ENCODE measurements at regions not wholly inside any gene's neighbourhood (a gene's known extent, or its start where the extent isn't known, plus 50 kb on each side); places are given as distances from the start of the nearest gene placed in this dataset.

DNA sequence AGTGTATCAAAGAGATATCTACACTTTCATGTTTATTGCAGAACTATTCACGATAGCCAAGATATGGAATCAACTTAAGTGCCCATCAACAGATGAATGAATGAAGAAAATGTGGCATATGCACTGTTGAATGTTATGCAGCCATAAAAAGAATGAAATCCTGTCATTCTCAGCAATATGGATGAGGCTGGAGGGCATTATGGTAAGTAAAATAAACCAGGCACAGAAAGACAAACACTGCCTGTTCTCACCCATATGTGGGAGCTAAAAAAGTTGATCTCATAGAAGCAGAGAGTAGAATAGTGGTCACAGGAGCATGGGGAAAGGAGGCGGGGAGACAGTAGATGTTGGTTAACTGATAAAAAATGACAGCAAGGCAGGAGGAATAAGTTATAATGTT, 561.8 kb downstream of the TOX3 start:
- no peak overlapping the region for H3K4me3 Mint-ChIP-seq
- no peaks in the 10 kb centered on the region for H3K4me1 Mint-ChIP-seq
- H3K36me3 ChIP-seq (ENCODE audit: control insufficient read depth, insufficient read depth, low read length), result no peaks in the 10 kb centered on the region

DNA sequence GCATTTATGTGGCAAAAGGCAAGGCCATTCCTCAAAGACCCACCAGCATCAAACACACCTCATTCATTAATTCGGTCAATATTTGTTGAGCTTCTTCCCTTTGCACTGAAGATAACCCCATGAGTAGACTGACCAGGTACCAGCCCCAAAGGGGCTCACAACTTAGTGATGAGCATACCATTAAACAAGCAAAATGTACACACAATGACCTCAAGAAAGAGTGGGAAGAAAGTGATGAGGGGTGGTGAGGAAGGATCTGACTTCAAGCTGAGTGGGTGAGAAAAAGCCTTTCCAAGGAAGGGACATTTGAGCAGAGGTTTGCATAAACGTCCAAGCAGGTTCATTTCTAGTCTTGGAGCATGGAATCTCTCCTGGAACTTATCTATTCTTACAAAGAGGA, 562.5 kb downstream of the TOX3 start:
- ATAC-seq (no peak), DNase-seq (no peak)
- Mint-ChIP-seq H3K36me3 (no peaks in the 10 kb centered on the region), H3K4me1 (no peaks in the 10 kb centered on the region), H3K27me3 (ENCODE audit: low read depth in 2 of 2) (no peaks in the 10 kb centered on the region), H3K9me3 (peaks cover 0 to 2% of the 10 kb centered on the region in 2 donors), H3K4me3 (no peak overlapping the region), H3K27ac (no peak overlapping the region)
- TF ChIP-seq, protein P1, sequence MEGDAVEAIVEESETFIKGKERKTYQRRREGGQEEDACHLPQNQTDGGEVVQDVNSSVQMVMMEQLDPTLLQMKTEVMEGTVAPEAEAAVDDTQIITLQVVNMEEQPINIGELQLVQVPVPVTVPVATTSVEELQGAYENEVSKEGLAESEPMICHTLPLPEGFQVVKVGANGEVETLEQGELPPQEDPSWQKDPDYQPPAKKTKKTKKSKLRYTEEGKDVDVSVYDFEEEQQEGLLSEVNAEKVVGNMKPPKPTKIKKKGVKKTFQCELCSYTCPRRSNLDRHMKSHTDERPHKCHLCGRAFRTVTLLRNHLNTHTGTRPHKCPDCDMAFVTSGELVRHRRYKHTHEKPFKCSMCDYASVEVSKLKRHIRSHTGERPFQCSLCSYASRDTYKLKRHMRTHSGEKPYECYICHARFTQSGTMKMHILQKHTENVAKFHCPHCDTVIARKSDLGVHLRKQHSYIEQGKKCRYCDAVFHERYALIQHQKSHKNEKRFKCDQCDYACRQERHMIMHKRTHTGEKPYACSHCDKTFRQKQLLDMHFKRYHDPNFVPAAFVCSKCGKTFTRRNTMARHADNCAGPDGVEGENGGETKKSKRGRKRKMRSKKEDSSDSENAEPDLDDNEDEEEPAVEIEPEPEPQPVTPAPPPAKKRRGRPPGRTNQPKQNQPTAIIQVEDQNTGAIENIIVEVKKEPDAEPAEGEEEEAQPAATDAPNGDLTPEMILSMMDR (IDR thresholded peaks at IDR 0.05), result no peak
- H3K27ac ChIP-seq (ENCODE audit: low read length), result no peak overlapping the region
- WGBS (ENCODE audit: insufficient coverage), result 79% methylated on average over 1 of the region's 2 CpGs
- H3K27me3 ChIP-seq (ENCODE audit: control insufficient read depth, insufficient read depth, low read length), result no peaks in the 10 kb centered on the region
- intact Hi-C loops (cut with micrococcal nuclease), result no loop called here
- H3K4me1 ChIP-seq (ENCODE audit: control insufficient read depth, insufficient read depth, low read length), result no peaks in the 10 kb centered on the region
- no peak overlapping the region for H3K4me3 ChIP-seq (ENCODE audit: low read length)
- no peaks in the 10 kb centered on the region for H3K36me3 ChIP-seq (ENCODE audit: control insufficient read depth, insufficient read depth, low read length)
- H3K9me3 ChIP-seq (ENCODE audit: control insufficient read depth, insufficient read depth, low read length), result no peaks in the 10 kb centered on the region

More for the DNA sequence above, 561.8 kb downstream of the TOX3 start:
- ATAC-seq (no peak), DNase-seq (no peak)
- no peaks in the 10 kb centered on the region for H3K36me3 Mint-ChIP-seq
- no peaks in the 10 kb centered on the region for H3K9me3 Mint-ChIP-seq
- Histone ChIP-seq H3K4me1 (ENCODE audit: control insufficient read depth, insufficient read depth, low read length) (no peaks in the 10 kb centered on the region), H3K27ac (ENCODE audit: low read length) (no peak overlapping the region), H3K9me3 (ENCODE audit: control insufficient read depth, insufficient read depth, low read length) (no peaks in the 10 kb centered on the region), H3K27me3 (ENCODE audit: control insufficient read depth, insufficient read depth, low read length) (no peaks in the 10 kb centered on the region), H3K4me3 (ENCODE audit: low read length) (no peak overlapping the region)
- intact Hi-C loops (cut with micrococcal nuclease), result no loop called here
- H3K27me3 Mint-ChIP-seq (ENCODE audit: low read depth in 2 of 2), result no peaks in the 10 kb centered on the region
- no peak overlapping the region for H3K27ac Mint-ChIP-seq
- 91% methylated on average over 2 of the region's 2 CpGs for WGBS (ENCODE audit: insufficient coverage)
- TF ChIP-seq, protein P1 (IDR thresholded peaks at IDR 0.05), result no peak

DNA sequence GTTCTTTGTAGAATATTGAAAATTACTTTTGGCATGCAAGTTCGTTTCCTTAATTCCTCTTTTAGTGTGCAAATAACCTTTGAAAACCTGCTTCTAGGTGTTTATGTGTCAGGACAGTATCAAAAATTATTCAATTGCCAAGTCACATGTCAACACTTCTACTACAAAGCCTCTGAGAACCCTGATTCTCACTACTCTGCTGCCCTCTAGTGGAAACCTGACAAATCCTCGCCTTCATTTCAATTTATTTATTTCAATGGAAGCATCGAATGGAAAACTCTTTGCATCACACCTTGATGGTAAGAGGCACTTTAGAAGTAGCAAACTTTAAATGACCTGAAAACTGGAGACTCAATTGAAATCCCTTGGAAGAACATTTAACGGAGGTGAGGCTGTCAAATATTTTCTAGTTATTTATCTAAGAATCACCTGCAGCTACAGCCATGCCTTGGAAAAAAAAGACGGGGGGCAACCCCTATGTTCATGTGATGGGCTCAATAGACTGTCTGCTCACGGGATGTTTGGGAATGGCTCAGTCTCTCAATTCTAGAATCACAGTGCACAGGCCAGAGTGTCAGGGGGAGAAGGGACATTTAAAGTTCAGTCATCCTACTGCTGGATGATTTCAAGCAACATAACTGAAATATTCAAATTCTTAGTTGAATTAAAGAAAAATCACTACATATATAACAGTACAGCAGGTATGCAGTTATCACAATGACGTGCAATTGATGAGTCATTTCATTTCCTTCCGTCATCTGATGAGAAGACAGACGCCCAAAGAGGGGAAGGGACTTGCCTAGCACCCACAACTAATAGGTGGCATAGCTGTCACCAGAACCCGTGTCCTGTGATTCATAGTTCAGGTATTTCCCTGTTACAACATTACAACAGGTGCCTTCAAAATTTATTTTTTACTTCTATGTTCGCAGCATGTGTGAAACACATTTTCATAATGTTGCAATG, 563.9 kb downstream of the TOX3 start:
- ATAC-seq (no peak), DNase-seq (peak in 1 of 2 donors; percentile 16)
- 42% methylated on average over 10 of the region's 11 CpGs for WGBS (ENCODE audit: insufficient coverage)
- Histone ChIP-seq H3K27ac (ENCODE audit: low read length) (no peak overlapping the region), H3K27me3 (ENCODE audit: control insufficient read depth, insufficient read depth, low read length) (no peaks in the 10 kb centered on the region), H3K4me1 (ENCODE audit: control insufficient read depth, insufficient read depth, low read length) (no peaks in the 10 kb centered on the region), H3K4me3 (ENCODE audit: low read length) (no peak overlapping the region), H3K36me3 (ENCODE audit: control insufficient read depth, insufficient read depth, low read length) (no peaks in the 10 kb centered on the region), H3K9me3 (ENCODE audit: control insufficient read depth, insufficient read depth, low read length) (no peaks in the 10 kb centered on the region)
- H3K9me3 Mint-ChIP-seq, result peaks cover 0 to 2% of the 10 kb centered on the region in 2 donors
- H3K4me1 Mint-ChIP-seq, result no peaks in the 10 kb centered on the region
- TF ChIP-seq, protein P1 (IDR thresholded peaks at IDR 0.05), result peak; percentile 26
- intact Hi-C loops (cut with micrococcal nuclease), result no loop called here
- H3K27me3 Mint-ChIP-seq (ENCODE audit: low read depth in 2 of 2), result no peaks in the 10 kb centered on the region
- H3K27ac Mint-ChIP-seq, result no peak overlapping the region
- H3K4me3 Mint-ChIP-seq, result no peak overlapping the region
- H3K36me3 Mint-ChIP-seq, result no peaks in the 10 kb centered on the region
